ENCODE measurements at regions not wholly inside any gene's neighbourhood (a gene's known extent, or its start where the extent isn't known, plus 50 kb on each side); places are given as distances from the start of the nearest gene placed in this dataset.
"Not testable (repeated sequence)": the region's sequence is repeated elsewhere in the genome, so short reads cannot be mapped to it uniquely, and the experiment has no call there.

DNA sequence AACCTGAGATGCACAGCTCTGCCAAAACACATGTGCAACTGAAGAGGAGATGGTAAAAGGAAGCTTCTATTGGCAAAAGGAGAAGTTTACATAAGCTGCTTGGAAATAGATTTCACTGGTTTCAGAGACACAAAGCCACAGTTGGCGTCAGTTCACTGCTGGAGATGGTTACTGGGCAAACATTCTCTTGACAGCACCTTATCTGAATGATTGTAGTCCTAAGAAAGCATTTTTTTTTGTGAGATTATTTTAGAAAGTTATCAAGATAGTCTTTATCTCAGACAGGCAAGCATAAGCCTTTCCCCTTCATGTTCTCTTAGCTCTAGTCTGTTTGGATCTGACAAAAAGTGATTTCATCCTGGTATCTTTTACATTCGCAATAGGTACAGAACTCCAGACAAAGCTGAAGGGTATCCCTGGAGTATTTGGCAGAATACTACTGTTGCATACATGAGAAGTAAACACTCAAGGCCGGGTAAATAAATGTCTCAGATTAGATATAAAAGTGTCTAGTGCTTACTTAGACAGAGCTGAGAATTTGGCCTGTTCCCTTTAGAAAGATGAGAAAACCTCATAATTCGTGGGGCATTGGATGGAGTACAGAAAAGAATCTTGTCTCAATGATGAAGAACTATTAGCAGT, 1668.0 kb upstream of the NUDT12 start:
- DNase-seq: no peak

DNA sequence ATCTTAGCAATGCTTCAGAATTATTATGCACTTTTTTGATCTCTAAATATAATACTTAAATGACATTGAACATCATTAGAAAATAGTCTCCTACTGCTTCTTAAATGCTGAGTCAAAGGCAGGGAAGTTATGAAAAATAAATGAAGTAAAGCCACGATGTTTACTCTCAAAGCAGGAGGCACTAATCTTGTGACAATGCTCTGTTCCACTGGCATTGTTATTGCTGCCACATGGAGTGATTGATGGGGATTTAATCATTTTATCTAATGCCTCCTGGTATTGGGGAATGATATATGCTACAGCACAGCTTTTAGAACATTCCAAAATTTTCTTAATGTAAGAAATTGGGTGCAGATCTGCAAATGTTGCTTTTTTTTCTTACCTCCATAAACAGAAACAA, 1655.4 kb upstream of the NUDT12 start:
- no peak for DNase-seq

DNA sequence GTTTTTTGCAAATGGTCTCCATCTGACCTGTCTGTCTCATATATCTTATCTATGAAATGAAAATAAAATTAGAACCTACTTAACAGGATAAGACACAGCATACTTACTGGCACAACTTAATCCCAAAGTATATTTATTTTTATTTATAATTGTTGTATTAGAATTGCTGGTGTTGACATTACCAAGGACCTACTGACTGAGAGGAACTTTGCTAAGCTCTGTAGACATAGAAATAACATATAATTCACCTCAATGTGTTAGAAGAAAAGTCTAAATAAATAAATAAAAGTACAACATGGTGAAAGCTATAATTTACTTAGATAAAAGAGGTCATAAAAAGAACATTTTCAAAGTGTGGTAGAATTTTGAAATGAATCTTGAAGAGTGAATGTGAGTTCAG, 1650.5 kb upstream of the NUDT12 start:
- DNase-seq: no peak

DNA sequence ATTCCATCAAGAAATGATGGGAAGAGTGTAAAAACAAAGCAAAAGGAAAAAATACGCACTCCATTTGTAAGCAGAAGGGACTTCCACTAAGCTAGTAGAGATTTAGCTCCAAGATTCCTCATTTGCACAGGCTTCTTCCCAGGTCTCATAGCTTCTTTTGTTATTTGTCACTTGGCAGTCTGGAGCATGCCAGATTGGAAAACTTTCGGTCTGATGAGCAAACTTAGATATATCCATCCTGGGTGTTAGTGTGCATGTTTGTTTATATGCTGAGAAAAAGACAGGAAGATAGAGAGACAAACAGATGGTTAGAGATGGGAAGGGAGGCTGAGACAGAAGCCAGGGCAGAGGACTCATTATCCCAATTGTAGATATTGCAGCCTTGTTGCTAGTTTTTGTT, 1644.5 kb upstream of the NUDT12 start:
- no peak for DNase-seq

DNA sequence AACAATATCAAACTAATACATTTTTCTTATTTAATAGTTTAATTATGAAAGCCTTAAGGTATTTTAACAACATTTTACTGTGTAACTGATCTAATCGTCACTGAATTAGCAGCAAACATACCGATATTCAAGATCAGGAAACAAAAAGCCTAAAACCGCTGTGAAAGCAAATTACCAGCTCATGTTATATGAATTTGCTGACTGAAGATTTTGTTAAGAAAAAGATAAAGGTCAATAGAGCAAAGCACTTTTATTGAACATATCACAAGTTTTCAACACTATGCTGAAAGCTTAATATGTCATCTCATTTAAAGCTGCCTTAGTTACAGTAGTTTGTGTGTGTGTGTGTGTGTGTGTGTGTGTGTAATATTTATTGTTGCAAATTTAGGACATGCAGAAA, 1634.9 kb upstream of the NUDT12 start:
- DNase-seq: no peak

DNA sequence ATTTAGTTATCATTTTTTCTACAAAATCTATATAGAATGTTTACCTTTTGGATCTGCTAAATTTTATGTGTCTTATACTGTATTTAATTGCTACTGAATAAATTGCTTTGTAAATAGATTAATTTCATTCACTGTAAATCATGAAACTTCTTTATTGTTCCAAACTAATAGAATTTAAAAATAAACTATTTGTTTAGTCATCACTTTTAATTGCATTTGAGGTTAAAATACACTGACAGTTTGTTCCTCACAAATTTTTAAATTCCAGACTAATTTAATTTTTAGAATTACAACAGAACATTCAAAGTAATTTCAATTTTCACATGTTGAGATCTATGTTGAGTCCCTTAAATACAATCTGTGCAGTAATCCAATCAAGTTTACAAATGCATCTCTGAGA, 1633.2 kb upstream of the NUDT12 start:
- no peak for DNase-seq

DNA sequence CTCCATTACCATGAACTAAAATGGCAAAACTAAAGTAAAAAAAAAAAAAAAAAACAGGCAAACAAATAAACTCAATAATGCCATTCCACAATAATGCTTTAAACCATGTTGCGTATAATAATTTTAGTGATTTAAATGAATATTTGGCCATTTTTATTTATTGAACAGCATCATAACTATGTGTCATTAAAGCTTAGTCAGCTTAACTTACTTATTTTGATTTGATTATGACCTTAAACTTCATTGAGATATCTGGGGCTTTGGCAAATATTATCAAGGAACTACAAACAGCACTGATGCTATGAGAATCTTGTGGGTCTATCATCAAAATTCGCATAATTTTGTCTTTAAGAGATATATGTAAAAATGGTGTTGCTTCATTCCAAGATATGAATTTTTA, 1610.3 kb upstream of the NUDT12 start:
- no peak for DNase-seq

DNA sequence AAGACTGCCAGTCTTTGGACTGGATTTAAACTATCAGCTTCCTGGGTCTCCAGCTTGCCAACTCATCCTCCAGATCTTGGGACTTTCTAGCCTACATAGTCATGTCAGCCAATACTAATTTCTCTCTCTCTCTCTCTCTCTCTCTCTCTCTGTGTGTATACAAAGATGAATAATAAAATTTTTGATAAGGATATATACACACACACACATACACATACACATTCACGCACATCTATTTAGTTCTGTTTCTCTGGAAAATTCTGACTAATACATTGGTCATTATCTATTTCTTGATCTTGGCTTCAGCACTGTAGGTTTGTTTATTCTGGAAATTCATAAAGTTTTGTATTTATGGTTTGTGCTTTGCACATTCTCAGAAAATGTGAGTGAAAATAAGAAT, 1606.2 kb upstream of the NUDT12 start:
- no peak for DNase-seq

DNA sequence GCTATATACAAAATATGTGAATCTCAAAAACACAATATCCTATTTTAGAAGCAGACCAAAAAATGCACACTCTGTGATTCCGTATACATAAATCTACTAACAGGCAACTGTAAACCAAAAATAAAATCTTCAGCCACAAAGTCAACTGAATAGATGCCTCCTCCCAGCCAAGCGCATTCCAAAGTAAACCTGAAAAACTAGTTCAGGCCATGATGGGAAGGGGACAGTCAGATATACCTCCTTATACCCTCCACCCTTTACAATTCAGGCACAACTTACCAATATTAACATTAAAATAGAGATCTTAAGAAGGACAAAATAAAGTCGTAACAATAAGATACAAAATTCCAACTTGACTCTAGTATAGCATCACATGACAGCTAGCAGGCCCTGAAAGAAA, 1604.5 kb upstream of the NUDT12 start:
- DNase-seq: no peak

DNA sequence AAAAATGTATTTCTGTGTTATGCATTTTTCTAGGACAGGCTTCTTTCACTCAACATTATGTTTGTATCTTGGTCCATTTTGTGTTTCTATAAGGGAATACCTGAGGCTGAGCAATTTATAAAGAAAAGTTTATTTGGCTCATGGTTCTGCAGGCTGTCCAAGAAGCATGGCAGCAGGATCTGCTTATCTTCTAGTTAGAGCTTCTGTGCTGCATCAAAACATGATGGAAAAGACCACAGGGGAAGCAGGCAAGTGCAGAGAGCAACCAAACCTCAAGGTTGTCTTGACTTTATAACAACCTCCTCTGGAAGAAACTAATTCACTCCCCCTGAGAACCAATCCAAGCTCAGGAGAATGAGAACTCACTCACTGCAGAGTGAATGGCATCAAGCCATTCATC, 1601.0 kb upstream of the NUDT12 start:
- DNase-seq: no peak

DNA sequence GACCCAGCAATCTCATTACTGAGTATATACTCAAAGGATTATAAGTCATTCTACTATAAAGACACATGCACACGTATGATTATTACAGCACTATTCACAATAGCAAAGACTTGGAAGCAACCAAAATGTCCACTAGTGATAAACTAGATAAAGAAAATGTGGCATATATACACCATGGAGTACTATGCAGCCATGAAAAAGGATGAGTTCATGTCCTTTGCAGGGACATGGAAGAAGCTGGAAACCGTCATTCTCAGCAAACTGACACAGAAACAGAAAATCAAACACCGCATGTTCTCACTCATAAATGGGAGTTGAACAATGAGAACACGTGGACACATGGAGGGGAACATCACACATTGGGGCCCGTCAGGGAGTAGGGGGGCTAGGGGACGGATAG, 1600.0 kb upstream of the NUDT12 start:
- not testable (repeated sequence) for DNase-seq

DNA sequence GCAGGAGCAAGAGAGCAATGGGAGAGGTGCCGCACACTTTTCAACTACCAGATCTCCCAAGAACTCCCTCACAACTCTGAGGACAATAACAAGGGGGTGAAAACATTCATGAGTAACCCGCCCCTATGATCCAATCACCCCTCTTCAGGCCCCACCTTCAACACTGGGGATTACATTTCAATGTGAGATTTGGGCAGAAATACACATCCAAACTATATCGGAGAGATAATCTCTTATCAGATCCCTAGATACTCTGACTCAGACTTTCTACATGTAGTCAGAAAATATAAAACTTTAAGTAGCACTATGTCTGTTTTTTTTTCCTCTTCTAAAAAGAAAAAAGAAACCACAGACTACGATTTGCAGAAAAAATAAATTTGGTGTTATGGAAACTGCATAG, 1595.9 kb upstream of the NUDT12 start:
- DNase-seq: no peak

DNA sequence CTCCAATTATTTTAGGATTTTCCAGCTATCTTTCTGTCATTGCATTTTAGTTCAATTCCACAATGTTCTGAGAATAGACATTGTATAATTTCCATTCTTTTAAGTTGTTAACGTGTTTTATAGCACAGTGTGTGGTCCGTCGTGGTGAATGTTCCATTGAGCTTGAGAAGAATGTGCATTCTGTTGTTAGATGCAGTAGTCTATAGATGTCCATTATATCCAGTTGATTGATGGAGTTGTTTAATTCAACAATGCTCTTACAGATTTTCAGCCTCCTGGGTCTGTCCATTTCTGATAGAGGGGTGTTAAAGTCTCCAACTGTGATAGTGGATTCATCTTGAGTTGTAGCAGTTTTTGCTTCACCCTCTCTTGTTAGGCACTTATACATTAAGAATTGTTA, 1587.7 kb upstream of the NUDT12 start:
- no peak for DNase-seq

DNA sequence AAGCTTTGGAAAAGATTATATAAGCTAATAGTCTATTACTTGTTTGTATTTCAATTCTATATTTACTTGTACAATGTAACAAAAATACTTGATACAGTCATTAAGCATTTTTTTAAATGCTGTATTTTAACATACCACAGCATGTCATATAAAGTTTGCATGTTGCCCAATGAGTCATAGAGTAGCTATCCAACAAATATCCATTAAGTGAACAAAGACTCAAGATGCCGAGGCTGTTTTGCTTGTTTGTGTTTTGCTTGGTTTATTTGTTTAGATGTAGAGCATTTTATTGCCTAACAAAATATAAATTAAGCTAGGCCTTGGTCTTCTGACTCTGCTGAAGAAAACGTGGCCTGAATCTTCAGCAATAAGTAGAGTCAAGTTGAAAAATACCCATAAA, 1584.3 kb upstream of the NUDT12 start:
- DNase-seq: no peak

DNA sequence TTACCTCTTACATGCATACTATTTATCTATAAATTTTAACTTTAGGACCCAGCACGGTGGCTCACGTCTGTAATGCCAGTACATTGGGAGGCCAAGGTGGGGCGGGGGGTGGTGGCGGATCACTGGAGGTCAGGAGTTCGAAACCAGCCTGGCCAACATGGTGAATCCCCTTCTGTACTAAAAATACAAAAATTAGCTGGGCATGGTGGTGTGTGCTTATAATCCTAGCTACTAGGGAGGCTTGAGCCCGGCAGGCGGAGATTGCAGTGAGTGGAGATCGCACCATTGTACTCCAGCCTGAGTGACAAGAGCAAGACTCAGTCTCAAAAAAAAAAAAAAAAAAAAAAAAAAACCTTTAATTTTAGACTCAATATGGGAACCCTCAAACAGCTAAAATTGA, 1582.6 kb upstream of the NUDT12 start:
- DNase-seq: no peak

DNA sequence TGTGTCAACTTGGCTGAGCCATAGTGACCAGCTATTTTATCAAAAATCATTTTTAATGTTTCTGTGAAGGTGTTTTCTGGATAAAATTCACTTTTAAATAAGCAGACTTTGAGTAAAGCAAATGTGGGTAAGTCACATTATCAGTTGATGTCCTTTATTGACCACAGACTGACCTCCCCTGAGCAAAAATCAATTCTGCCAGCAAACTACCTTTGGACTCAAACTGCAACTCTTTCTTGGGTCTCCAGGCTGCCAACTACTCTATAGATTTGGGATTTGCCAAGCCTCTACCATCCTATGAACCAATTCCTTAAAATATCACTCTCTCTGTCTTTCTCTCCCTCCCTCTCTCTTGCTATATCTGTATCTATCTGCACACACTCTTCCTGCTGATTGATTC, 1571.7 kb upstream of the NUDT12 start:
- no peak for DNase-seq

DNA sequence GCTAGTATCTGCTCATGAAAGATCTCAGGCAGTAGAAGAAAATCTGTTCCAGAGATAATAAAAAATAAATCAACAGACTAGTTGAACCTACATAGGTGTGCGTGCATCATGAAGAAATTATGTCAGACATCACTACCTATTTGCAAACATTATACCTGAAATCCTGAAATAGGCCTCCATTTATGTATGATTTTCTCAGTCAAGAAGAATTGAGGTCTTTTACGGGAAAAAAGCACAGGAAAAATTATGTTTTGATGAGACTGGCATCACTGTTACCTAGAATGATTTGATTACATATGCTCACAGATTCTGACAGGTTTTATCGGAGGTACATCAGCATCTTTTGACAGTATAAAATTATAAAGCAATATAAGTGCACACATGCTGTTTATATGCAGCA, 1570.5 kb upstream of the NUDT12 start:
- DNase-seq: no peak

DNA sequence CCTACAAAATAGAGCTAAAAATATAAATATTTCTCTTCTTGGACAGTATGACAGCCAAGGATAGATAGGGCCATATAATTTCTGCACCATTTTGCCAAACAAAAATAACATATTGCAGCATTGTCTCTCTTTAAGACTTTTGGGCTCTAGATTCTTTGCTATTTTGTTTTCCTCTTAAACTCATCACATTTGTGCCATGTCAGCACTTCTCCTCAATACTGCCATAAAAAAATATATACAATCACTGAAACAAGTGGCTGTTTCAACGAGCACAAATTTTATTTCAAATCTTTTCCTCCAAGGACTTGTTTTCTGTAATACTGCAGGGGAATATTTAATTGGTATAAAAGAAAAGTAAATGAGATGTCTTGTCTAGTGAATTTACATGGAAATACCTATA, 1570.0 kb upstream of the NUDT12 start:
- DNase-seq: no peak

DNA sequence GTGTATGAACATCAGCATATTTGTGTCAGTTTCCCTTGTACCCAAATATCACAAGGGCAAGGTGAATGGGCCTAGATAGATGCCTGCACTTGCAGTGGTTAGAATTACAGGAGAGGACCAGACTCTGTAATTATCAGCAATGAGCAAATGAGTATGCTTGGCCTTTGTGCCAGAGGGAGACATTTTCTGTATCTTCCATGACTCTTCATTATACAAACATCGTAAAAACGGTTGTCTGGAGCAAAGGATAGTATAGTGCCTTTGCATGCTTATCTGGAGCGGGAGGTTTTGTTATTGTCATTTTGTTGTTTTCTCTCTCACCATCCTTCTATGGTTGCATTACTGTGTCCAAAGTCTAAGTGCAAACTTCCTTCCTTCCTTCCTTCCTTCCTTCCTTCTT, 1568.5 kb upstream of the NUDT12 start:
- DNase-seq: no peak

DNA sequence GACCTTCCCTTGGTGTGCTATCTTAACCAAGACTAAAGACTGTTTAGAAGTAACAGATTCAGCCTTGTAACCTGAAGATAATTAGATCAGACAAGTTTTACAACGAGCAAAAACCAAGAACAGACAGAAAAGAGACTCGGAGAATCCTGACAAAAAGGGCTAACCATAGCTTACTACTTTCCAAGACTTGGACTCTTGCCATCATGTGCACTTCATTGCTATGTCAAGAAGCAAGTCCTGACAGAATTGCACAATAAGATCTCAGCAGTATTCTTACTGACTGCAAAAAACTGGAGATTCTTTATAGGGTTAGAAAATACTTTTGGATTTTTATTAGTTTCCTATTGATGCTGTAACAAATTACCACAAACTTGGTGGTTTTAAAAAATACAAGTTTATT, 1539.0 kb upstream of the NUDT12 start:
- no peak for DNase-seq

DNA sequence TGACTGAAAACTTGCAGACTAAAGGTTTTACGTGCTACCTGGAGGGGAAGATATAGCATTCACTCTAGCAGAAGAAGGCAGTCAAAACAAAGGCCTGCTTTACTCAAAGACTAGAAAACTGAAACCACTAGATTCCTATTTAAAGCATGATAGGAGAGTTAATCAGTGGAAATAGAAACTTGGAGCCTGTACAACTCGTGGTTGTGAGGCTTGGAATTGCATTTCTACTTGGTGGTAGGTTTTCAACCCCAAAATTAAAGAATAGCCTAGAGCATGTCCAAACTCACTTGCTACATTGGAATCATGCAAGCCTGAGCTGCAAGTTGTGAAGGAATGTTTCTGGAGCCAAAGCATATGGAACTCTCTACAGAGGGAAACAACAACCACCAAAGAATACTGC, 1526.4 kb upstream of the NUDT12 start:
- DNase-seq: no peak

DNA sequence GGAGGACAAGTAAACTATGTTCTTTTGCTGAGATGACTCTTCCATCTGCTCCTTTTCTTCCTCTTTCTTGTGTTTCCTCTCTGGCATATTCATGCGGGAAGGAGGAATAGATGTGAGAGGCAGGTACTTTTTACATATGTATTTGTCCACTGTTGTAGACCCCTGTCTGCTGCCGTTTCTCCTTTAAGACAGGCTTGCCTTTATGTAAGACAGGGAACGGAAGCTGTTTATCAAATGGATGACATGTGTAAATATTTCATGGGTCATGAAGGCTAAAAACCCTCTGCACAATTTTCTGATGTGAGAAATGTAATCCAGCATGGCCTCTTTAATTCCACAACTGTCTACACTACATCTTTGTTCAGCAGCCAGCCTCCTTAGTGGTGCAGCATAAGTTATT, 1525.5 kb upstream of the NUDT12 start:
- no peak for DNase-seq

DNA sequence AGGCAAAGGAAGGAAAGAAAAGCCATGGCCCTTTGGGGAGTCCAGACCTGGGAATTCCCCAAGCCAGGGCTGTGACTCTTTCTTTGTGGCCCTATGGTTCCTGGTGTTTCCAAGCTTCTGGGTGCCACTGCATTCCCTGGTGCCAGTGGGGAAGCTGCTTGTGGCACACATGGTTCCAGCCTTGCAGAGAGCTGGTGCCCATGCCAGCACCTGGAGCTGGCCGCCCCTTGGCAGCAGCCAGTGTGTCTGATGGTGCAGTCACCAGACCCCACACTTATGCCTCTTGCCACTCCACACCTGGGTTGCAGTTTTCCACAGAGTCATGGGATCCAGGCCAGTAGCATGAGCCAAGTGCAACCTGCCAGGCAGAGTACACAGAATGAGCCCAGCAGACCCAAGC, 1495.3 kb upstream of the NUDT12 start:
- DNase-seq: no peak

DNA sequence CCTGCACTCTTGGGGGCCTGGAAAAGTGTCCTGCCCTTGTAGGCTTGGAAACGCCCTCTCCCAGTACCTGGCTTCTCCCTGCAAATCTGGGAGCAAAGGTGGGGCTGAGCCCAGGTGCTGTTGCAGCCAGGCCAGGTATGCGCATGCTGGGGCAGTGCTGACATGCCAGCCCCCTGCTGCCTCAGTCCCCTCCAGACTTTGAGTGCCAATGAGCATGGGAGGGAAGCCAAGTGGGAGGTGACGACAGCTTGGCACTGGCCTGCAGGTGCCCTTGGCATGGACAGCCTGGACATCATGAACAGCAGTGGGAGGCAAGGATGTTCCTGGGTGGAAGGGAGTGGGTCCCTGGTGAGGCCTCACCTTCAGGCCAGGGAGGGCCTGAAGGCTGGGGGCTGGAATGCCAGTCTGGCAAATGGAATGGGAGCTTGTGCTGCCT, 1494.4 kb upstream of the NUDT12 start:
- no peak for DNase-seq

DNA sequence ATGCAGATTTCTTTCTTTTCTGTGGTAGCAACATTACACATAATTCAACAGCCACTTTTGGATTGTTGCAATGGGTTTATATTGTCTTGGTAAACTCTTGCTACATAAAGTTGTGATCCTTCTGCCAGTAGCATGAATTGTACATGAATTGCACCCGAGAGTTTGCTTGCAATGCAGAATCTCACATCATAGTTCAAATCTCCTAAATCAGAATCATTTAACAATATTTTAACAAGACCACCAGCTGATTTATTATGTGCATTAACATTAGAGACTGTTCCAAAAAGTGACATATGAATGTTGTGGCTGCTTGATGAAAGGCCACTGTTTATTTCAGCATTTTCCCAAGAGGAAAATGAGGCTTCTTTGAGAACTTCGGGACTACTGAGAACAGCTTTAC, 1491.8 kb upstream of the NUDT12 start:
- DNase-seq: no peak

DNA sequence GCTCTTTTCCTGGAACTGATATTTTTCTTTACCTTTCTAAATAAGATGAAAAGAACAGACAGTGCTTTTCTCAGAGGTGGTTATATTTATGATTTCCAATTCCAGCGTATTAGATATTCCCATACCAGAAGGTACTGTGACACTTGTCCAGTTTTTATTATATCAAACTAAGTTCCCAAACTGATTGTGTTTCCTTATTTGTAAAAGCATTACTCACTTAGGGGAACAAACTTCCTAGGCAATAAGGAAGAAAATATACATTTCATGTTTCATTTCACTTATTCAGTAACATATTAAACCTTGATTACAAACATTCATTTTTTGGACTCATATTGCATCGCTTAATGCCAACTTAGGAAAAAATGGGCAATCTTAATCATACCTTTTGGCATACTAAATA, 1480.0 kb upstream of the NUDT12 start:
- no peak for DNase-seq

Data from GDM1 (cell line).